Esophagus muscularis mucosa (tissue), 4 donors: ENCODE measurements at regions not wholly inside any gene's neighbourhood (a gene's known extent, or its start where the extent isn't known, plus 50 kb on each side); places are given as distances from the start of the nearest gene placed in this dataset.

Experiments
- DNase-seq: peaks from one replicate; pipeline ENCODE4 v3.0.0-alpha.2; 2017; ENCODE audit errors: extremely low spot score
- H3K27ac ChIP-seq, 4 donors: fragments of 200-600 bp; sonication (generic); replicated peaks in 1 of 4; 1 replicate in 3 of 4; 2 replicates in 1 of 4; pipeline ENCODE4 v1.5.1; 2016 to 2019; ENCODE audit warnings: mild to moderate bottlenecking in 1 of 4
- H3K27me3 ChIP-seq, 4 donors: fragments of 200-600 bp; sonication (generic); one replicate each; pipeline versions ENCODE4 v1.5.1 to v1.6.0; 2016 to 2019
- H3K36me3 ChIP-seq, 4 donors: fragments of 200-600 bp; sonication (generic); one replicate each; pipeline ENCODE4 v1.5.1; 2016 to 2019
- H3K4me1 ChIP-seq, 4 donors: fragments of 200-600 bp; sonication (generic); one replicate each; pipeline ENCODE4 v1.5.1; 2016 to 2019
- H3K4me3 ChIP-seq, 4 donors: fragments of 200-600 bp; sonication (generic); 1 replicate in 2 of 4; 2 replicates in 2 of 4; pipeline ENCODE4 v1.5.1; 2016 to 2019; ENCODE audit warnings: mild to moderate bottlenecking in 4 of 4, moderate library complexity in 1 of 4
- H3K9me3 ChIP-seq, 4 donors: fragments of 200-600 bp; sonication (generic); 1 replicate in 3 of 4; 2 replicates in 1 of 4; pipeline ENCODE4 v1.5.1; 2016 to 2019
- CTCF ChIP-seq, 3 experiments: fragments of 200-600 bp in 2 of 3; fragments of 450-650 bp in 1 of 3; sonication (generic) in 2 of 3; IDR thresholded peaks; one replicate each; pipeline ENCODE4 v1.5.1; 2017 to 2019; ENCODE audit warnings: antibody characterized with exemption in 3 of 3, mild to moderate bottlenecking in 2 of 3, moderate library complexity in 1 of 3
- EP300 ChIP-seq: sonication (generic); formaldehyde crosslinking; IDR thresholded peaks from one replicate; pipeline ENCODE4 v1.6.1; 2017; ENCODE audit warnings: antibody characterized with exemption
- POLR2A ChIP-seq: fragments of 450-650 bp; IDR thresholded peaks from one replicate; pipeline ENCODE4 v1.6.1; 2017; ENCODE audit warnings: antibody characterized with exemption, moderate library complexity, mild to moderate bottlenecking, low read depth
- POLR2AphosphoS5 ChIP-seq, 2 donors: sonication (generic); formaldehyde crosslinking; IDR thresholded peaks; one replicate each; pipeline ENCODE4 v1.6.1; 2017; ENCODE audit warnings: antibody characterized with exemption in 2 of 2
- WGBS: methylation state at CpG from one replicate; pipeline ENCODE4 v1.1.5; 2018; 5-methylcytosine and 5-hydroxymethylcytosine counted together
- intact Hi-C: fragments of 100-400 bp; cut with DNase I; formaldehyde crosslinking; loops from one replicate; pipeline ENCODE4 v1.15.1; 2023

- no peaks in the 10 kb centered on the region for H3K4me1 ChIP-seq
- no peaks in the 10 kb centered on the region for H3K36me3 ChIP-seq
- TF ChIP-seq EP300 (no peak), POLR2A (no peak), CTCF (IDR thresholded peaks at IDR 0.05) (no peak), POLR2AphosphoS5 (IDR thresholded peaks at IDR 0.05) (no peak)
- peaks cover 0 to 37% (median 0%) of the 10 kb centered on the region in 4 donors for H3K27me3 ChIP-seq
- 69% methylated on average over 7 of the region's 7 CpGs for WGBS
- no peak for DNase-seq
- H3K4me3 ChIP-seq = no peak overlapping the region
- intact Hi-C loops = no loop called here
- H3K27ac ChIP-seq = no peak overlapping the region
- no peaks in the 10 kb centered on the region for H3K9me3 ChIP-seq
Measured at GRCh38 chr19:28428663-28429348, 784.1 kb downstream of the UQCRFS1 start.

- intact Hi-C loops = no loop called here
- Histone ChIP-seq H3K36me3 (no peaks in the 10 kb centered on the region), H3K27me3 (peaks cover 0 to 47% (median 0%) of the 10 kb centered on the region in 4 donors), H3K9me3 (no peaks in the 10 kb centered on the region), H3K27ac (no peak overlapping the region), H3K4me1 (no peaks in the 10 kb centered on the region), H3K4me3 (no peak overlapping the region)
- no peak for DNase-seq
- WGBS = 47% methylated on average over 10 of the region's 10 CpGs
- no peak for TF ChIP-seq POLR2A
- no peak for TF ChIP-seq POLR2AphosphoS5 (IDR thresholded peaks at IDR 0.05)
Measured at GRCh38 chr19:28427376-28428083, 785.4 kb downstream of the UQCRFS1 start.

GRCh38 chr19:28426730-28427225 lies 786.2 kb downstream of the UQCRFS1 start:
- H3K27me3 ChIP-seq = peaks cover 0 to 48% (median 0%) of the 10 kb centered on the region in 4 donors
- H3K9me3 ChIP-seq = no peaks in the 10 kb centered on the region
- H3K4me1 ChIP-seq = no peaks in the 10 kb centered on the region
- no peak overlapping the region for H3K4me3 ChIP-seq
- 45% methylated on average over 4 of the region's 4 CpGs for WGBS
- H3K36me3 ChIP-seq = no peaks in the 10 kb centered on the region
- DNase-seq = no peak
- intact Hi-C loops = no loop called here
- H3K27ac ChIP-seq = no peak overlapping the region
- TF ChIP-seq POLR2A (no peak), CTCF (IDR thresholded peaks at IDR 0.05) (no peak), POLR2AphosphoS5 (IDR thresholded peaks at IDR 0.05) (no peak)

GRCh38 chr19:28426110-28426729 lies 786.7 kb downstream of the UQCRFS1 start:
- intact Hi-C loops = no loop called here
- no peak overlapping the region for H3K27ac ChIP-seq
- peaks cover 0 to 53% (median 0%) of the 10 kb centered on the region in 4 donors for H3K27me3 ChIP-seq
- H3K4me3 ChIP-seq = no peak overlapping the region
- no peak for DNase-seq
- WGBS = 43% methylated on average over 7 of the region's 7 CpGs
- no peaks in the 10 kb centered on the region for H3K9me3 ChIP-seq
- no peaks in the 10 kb centered on the region for H3K36me3 ChIP-seq
- no peaks in the 10 kb centered on the region for H3K4me1 ChIP-seq
- TF ChIP-seq EP300 (no peak), POLR2AphosphoS5 (IDR thresholded peaks at IDR 0.05) (no peak), POLR2A (no peak), CTCF (IDR thresholded peaks at IDR 0.05) (no peak)
